Activated CD8-positive, alpha-beta T cell treated with anti-CD3 and anti-CD28 coated beads, Interleukin-2, amount 10 ng/mL, durations not matched to agents 7 days and 5 days (primary cell): ENCODE measurements at regions not wholly inside any gene's neighbourhood (a gene's known extent, or its start where the extent isn't known, plus 50 kb on each side); places are given as distances from the start of the nearest gene placed in this dataset.
"Not testable (repeated sequence)": the region's sequence is repeated elsewhere in the genome, so short reads cannot be mapped to it uniquely, and the experiment has no call there.

ENCODE experiments used
- ATAC-seq: fragments of 150-1000 bp; cut with Tn5 transposase; one replicate; pipeline ENCODE4 v1.10.0; 2021; ENCODE audit warnings: moderate library complexity
- CTCF ChIA-PET: fragments of 350-600 bp; sonication (Branson Sonifier 250); formaldehyde crosslinking; loops from one replicate; lab custom pipeline; 2021; ENCODE audit warnings: antibody characterized with exemption; lab: Charles Lee
- POLR2A ChIA-PET: fragments of 350-600 bp; sonication (Branson Sonifier 250); formaldehyde crosslinking; loops from one replicate; lab custom pipeline; 2021; ENCODE audit warnings: antibody characterized with exemption; lab: Charles Lee
- DNase-seq: peaks from one replicate; pipeline ENCODE4 v3.0.0-alpha.2; 2020
- H3K27ac Mint-ChIP-seq: one replicate; pipeline ENCODE4 v1.8.0; 2021; ENCODE audit warnings: mild to moderate bottlenecking, mixed read lengths
- H3K27me3 Mint-ChIP-seq: one replicate; pipeline ENCODE4 v1.8.0; 2021; ENCODE audit warnings: low read depth, mixed read lengths
- H3K36me3 Mint-ChIP-seq: one replicate; pipeline ENCODE4 v1.8.0; 2021; ENCODE audit warnings: low read depth, mixed read lengths
- H3K4me1 Mint-ChIP-seq: one replicate; pipeline ENCODE4 v1.8.0; 2021; ENCODE audit warnings: low read depth, mixed read lengths
- H3K4me3 Mint-ChIP-seq: one replicate; pipeline ENCODE4 v1.8.0; 2021; ENCODE audit warnings: mild to moderate bottlenecking, mixed read lengths
- H3K9me3 Mint-ChIP-seq: one replicate; pipeline ENCODE4 v1.8.0; 2022; ENCODE audit warnings: mixed read lengths; ENCODE audit not compliant: insufficient read depth

GRCh38 chr5:120101771-120102170, 362.3 kb upstream of the PRR16 start:
- H3K4me3 Mint-ChIP-seq: no peak overlapping the region
- DNase-seq: no peak
- no peak for ATAC-seq
- CTCF ChIA-PET: no interaction called here
- no peaks in the 10 kb centered on the region for H3K36me3 Mint-ChIP-seq
- no peaks in the 10 kb centered on the region for H3K4me1 Mint-ChIP-seq
- H3K9me3 Mint-ChIP-seq: no peaks in the 10 kb centered on the region
- POLR2A ChIA-PET: no interaction called here
- no peak overlapping the region for H3K27ac Mint-ChIP-seq
- peaks cover 2% of the 10 kb centered on the region for H3K27me3 Mint-ChIP-seq

DNA sequence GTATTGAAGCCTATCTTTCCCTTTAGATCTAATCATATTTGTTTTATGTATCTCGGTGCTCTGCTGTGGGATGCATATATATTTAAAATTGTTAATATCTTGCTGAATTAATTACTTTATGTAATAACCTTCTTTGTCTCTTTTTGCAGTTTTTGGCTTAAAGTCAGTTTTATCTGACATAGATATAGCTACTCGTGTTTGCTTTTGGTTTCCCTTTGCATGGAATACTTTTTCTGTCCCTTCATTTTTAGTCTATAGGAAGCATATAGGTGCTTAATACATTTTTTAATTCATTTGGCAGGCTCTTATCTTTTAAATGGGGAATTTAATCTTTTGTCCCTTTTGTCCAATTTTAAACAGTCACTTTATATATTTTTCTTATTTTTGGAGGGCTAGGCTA, 360.6 kb upstream of the PRR16 start:
- no peak overlapping the region for H3K4me3 Mint-ChIP-seq
- ATAC-seq (no peak), DNase-seq (no peak)
- CTCF ChIA-PET: no interaction called here
- POLR2A ChIA-PET: no interaction called here
- no peak overlapping the region for H3K27ac Mint-ChIP-seq
- no peaks in the 10 kb centered on the region for H3K9me3 Mint-ChIP-seq
- no peaks in the 10 kb centered on the region for H3K36me3 Mint-ChIP-seq
- H3K4me1 Mint-ChIP-seq: no peaks in the 10 kb centered on the region
- H3K27me3 Mint-ChIP-seq: peaks cover 2% of the 10 kb centered on the region

- CTCF ChIA-PET: no interaction called here
- Mint-ChIP-seq H3K9me3 (peaks cover 6% of the 10 kb centered on the region), H3K36me3 (no peaks in the 10 kb centered on the region), H3K4me3 (no peak overlapping the region), H3K27ac (no peak overlapping the region), H3K27me3 (peaks cover 2% of the 10 kb centered on the region), H3K4me1 (no peaks in the 10 kb centered on the region)
- DNase-seq (no peak), ATAC-seq (no peak)
- POLR2A ChIA-PET: no interaction called here
Observed at GRCh38 chr5:120106912-120107525, 357.1 kb upstream of the PRR16 start.

DNA sequence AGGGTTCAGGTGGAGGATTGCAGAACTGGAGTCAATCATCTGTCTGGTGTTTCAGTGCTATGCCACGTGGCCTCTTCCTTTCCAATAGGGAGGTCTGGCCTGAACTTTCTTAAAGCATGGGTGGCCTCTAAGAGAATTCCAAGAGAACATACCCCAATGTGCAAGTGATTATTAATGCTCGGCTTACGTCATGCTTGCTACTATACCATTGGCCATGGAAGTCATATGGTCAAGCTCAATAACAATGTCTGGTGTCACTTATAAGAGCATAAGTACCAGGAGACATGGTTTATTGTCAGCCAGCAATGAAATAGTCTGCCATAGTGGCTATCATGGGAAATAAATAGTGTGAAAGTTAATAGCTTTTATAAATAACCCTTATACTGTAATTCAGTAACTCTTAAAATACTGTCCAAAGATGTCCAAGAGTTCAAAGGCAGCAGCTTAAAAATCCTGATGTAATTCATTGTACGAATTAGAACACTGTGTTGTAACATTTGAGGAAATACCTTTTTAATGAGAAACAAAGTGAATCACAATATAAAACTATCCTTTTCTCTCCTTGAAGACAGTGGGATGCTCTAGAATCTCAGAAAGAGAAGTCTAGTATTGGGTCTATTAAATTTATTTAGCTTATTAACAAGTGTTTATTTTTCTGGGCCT, 355.4 kb upstream of the PRR16 start:
- ChIA-PET CTCF (no interaction called here), POLR2A (no interaction called here)
- ATAC-seq: no peak
- DNase-seq: no peak
- Mint-ChIP-seq H3K27me3 (no peaks in the 10 kb centered on the region), H3K9me3 (peaks cover 6% of the 10 kb centered on the region), H3K36me3 (no peaks in the 10 kb centered on the region), H3K4me1 (no peaks in the 10 kb centered on the region), H3K27ac (no peak overlapping the region), H3K4me3 (no peak overlapping the region)

DNA sequence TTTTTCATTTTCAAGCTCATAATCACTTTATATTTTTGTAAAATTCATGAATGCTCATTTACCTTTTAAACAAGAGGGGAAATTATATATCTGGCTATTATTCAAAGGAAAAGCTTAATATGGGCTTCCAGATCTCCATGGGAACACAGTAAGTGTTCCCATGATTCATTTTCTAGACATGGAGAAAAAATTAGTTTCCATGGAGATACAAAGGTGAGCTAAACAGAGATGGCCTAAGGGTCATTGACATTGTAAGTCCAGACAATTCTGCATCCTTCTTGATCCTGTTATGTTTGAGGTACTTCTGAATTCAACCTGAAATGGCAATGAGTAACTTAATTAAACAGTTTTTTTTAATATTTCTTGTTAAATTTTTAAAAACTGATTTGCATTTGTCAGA, 341.4 kb upstream of the PRR16 start:
- H3K27me3 Mint-ChIP-seq: no peaks in the 10 kb centered on the region
- POLR2A ChIA-PET: no interaction called here
- no peaks in the 10 kb centered on the region for H3K4me1 Mint-ChIP-seq
- no peak for ATAC-seq
- no peaks in the 10 kb centered on the region for H3K9me3 Mint-ChIP-seq
- DNase-seq: no peak
- CTCF ChIA-PET: no interaction called here
- no peak overlapping the region for H3K4me3 Mint-ChIP-seq
- no peak overlapping the region for H3K27ac Mint-ChIP-seq
- H3K36me3 Mint-ChIP-seq: no peaks in the 10 kb centered on the region

DNA sequence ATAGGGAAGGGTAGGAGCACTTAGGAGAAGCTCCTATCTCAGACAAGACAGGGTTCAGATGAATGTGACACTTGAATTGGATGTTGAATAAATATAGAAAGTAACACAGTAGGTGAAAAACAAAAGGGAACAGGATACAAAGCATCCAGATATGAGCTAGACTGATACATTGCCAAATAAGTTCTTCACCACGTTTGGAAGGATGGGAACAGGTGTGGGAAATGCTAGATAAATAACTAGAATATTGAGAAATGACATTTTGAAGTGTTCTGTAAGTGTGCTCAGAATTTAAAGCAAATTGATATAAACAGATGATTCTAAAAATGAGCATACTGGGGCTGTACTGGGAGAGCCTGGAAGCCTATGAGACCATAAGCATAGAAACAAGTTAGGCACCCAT, 340.1 kb upstream of the PRR16 start:
- DNase-seq: no peak
- H3K9me3 Mint-ChIP-seq: no peaks in the 10 kb centered on the region
- ATAC-seq: no peak
- ChIA-PET CTCF (no interaction called here), POLR2A (no interaction called here)
- no peaks in the 10 kb centered on the region for H3K4me1 Mint-ChIP-seq
- H3K4me3 Mint-ChIP-seq: no peak overlapping the region
- no peaks in the 10 kb centered on the region for H3K36me3 Mint-ChIP-seq
- no peaks in the 10 kb centered on the region for H3K27me3 Mint-ChIP-seq
- H3K27ac Mint-ChIP-seq: no peak overlapping the region

DNA sequence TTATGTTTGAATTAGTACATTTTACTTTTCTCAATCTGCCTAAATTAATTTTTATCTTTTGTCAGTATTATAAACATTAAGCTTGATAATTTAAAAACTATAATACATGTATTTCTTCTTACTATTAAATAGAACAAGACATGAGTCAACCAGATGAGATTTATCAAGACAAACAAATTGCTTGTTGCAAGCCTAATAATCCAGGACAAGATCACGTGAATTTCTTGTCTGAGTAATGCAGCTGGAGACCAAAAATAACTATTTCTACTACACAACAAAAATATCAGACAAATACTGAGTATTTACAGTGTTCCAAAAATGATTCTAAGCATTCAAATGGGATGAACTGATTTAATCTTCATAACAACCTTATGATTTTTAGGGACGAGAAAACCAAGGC, 339.1 kb upstream of the PRR16 start:
- Mint-ChIP-seq H3K27me3 (no peaks in the 10 kb centered on the region), H3K36me3 (no peaks in the 10 kb centered on the region), H3K4me1 (no peaks in the 10 kb centered on the region), H3K4me3 (no peak overlapping the region), H3K27ac (no peak overlapping the region), H3K9me3 (no peaks in the 10 kb centered on the region)
- POLR2A ChIA-PET: no interaction called here
- no peak for DNase-seq
- no peak for ATAC-seq
- CTCF ChIA-PET: no interaction called here

DNA sequence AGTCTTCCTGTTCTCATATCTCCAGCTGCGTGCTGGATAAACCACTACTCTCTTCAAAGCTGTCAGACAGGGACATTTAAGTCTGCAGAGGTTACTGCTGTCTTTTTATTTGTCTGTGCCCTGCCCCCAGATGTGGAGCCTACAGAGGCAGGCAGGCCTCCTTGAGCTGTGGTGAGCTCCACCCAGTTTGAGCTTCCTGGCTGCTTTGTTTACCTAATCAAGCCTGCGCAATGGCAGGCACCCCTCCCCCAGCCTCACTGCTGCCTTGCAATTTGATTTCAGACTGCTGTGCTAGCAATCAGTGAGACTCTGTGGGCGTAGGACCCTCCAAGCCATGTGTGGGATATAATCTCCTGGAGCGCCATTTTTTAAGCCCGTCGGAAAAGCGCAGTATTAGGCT, 331.8 kb upstream of the PRR16 start:
- H3K27me3 Mint-ChIP-seq, CTCF ChIA-PET, H3K4me1 Mint-ChIP-seq, H3K27ac Mint-ChIP-seq, H3K9me3 Mint-ChIP-seq, ATAC-seq, POLR2A ChIA-PET, DNase-seq, H3K36me3 Mint-ChIP-seq, H3K4me3 Mint-ChIP-seq: not testable (repeated sequence)

DNA sequence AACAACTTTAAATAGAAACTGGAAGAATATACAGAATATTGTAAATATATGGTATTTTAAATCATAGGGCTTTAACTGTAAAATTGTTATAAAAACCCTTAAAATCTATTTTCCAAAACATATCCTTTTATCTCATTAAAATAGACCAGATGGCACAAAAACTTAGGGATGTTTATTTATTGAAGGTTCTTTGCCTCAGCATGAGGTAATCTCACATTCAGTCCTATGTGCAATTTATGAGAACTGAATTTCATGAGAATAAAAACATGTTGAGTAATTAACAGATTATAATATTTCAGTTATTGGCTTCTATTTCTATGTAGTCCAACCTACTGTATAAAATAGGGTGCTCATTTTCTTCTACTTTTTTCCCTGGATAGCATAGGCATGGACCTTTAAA, 329.2 kb upstream of the PRR16 start:
- Mint-ChIP-seq H3K4me3 (no peak overlapping the region), H3K9me3 (no peaks in the 10 kb centered on the region)
- no peak for ATAC-seq

DNA sequence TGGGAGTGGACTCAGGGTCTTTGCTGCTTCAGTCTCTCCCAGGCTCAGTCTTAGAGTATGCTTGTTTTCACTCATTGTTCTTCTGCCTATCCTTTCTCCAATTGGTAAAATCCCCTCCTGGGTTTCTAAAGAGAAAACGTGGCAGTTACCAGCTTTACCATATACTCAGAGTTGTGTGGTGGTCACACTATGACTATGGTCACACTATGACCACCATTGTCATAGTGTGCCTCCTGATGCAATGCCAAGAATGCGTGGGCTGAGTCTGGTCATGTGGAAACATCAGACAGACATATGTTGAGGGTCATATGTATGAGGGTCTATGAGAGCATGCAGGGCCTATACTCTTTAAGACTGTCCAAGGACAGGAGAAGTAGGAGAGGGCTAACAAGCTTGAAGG, 326.5 kb upstream of the PRR16 start:
- no peaks in the 10 kb centered on the region for H3K27me3 Mint-ChIP-seq
- H3K4me3 Mint-ChIP-seq: no peak overlapping the region
- ChIA-PET POLR2A (no interaction called here), CTCF (no interaction called here)
- no peak for DNase-seq
- ATAC-seq: no peak
- H3K36me3 Mint-ChIP-seq: no peaks in the 10 kb centered on the region
- H3K27ac Mint-ChIP-seq: no peak overlapping the region
- H3K9me3 Mint-ChIP-seq: no peaks in the 10 kb centered on the region
- no peaks in the 10 kb centered on the region for H3K4me1 Mint-ChIP-seq

More for the DNA sequence above, 329.2 kb upstream of the PRR16 start:
- no peak for DNase-seq
- Mint-ChIP-seq H3K36me3 (no peaks in the 10 kb centered on the region), H3K27ac (no peak overlapping the region), H3K27me3 (no peaks in the 10 kb centered on the region), H3K4me1 (no peaks in the 10 kb centered on the region)
- CTCF ChIA-PET: no interaction called here
- POLR2A ChIA-PET: no interaction called here

DNA sequence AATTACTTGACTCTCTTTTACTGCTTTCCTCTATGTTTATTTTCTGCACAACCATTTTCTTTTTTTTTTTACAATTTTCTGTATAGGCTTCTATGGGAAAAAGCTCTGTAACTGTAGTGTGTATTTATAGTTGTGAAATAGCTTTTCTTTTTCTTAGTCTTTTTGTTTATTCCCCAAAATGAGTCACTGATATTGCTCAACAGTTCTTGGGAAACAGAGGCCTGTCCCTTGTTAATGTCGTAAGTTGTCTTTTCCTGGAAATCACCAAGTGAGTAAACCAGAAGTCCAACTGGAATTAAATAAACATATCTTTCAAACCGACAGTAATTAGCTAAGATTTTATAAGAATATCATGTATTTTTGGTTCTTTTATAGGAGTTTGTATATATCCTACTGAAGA, 325.1 kb upstream of the PRR16 start:
- DNase-seq: no peak
- Mint-ChIP-seq H3K27me3 (no peaks in the 10 kb centered on the region), H3K36me3 (no peaks in the 10 kb centered on the region), H3K4me3 (no peak overlapping the region), H3K9me3 (no peaks in the 10 kb centered on the region), H3K4me1 (no peaks in the 10 kb centered on the region), H3K27ac (no peak overlapping the region)
- no peak for ATAC-seq
- ChIA-PET CTCF (no interaction called here), POLR2A (no interaction called here)

- DNase-seq (no peak), ATAC-seq (no peak)
- POLR2A ChIA-PET: no interaction called here
- Mint-ChIP-seq H3K4me1 (no peaks in the 10 kb centered on the region), H3K27ac (no peak overlapping the region), H3K4me3 (no peak overlapping the region), H3K9me3 (no peaks in the 10 kb centered on the region), H3K36me3 (no peaks in the 10 kb centered on the region), H3K27me3 (no peaks in the 10 kb centered on the region)
- CTCF ChIA-PET: no interaction called here
Observed at GRCh38 chr5:120140501-120140900, 323.6 kb upstream of the PRR16 start.

GRCh38 chr5:120141076-120141475, 323.0 kb upstream of the PRR16 start:
- DNase-seq (no peak), ATAC-seq (no peak)
- POLR2A ChIA-PET: no interaction called here
- CTCF ChIA-PET: no interaction called here
- no peaks in the 10 kb centered on the region for H3K4me1 Mint-ChIP-seq
- H3K36me3 Mint-ChIP-seq: no peaks in the 10 kb centered on the region
- H3K9me3 Mint-ChIP-seq: no peaks in the 10 kb centered on the region
- H3K4me3 Mint-ChIP-seq: no peak overlapping the region
- no peak overlapping the region for H3K27ac Mint-ChIP-seq
- H3K27me3 Mint-ChIP-seq: no peaks in the 10 kb centered on the region
